Iris pigment epithelial cell (primary cell): ENCODE measurements at regions not wholly inside any gene's neighbourhood (a gene's known extent, or its start where the extent isn't known, plus 50 kb on each side); places are given as distances from the start of the nearest gene placed in this dataset.

Experiments used
- DNase-seq: peaks from one replicate; pipeline ENCODE4 v3.0.0-alpha.2; 2011; ENCODE audit warnings: low read depth

DNA sequence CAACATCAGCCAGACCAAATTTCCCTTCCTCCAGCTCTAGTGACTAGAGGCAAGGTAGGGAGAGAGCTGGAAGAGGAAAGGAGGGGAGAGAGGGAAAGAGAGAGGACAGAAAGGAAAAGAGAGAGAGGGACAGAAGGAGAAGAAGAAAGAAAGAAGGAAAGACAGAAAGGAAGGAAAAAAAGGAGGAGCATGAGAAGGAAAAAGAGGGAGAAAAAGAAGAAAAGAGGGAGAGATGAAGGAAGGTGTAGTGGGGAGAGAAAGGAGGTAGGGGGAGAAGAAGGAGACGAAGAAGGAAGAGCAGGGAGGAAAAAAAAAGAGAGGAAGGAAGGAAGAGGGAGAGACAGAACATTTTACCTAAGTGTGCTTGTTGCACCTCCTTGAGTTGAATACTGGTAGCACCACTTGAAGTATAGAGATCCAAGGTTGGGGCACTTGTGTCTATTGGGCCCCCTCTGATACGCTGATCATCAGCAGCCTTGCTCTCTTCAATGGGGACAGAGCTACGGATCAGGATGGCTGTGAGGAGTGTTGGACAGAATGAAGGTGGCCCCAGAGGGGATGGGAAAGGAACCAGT lies 232.5 kb downstream of the SUDS3 start:
- no peak for DNase-seq

GRCh38 chr12:118611295-118611694 lies 234.9 kb downstream of the SUDS3 start:
- no peak for DNase-seq

DNA sequence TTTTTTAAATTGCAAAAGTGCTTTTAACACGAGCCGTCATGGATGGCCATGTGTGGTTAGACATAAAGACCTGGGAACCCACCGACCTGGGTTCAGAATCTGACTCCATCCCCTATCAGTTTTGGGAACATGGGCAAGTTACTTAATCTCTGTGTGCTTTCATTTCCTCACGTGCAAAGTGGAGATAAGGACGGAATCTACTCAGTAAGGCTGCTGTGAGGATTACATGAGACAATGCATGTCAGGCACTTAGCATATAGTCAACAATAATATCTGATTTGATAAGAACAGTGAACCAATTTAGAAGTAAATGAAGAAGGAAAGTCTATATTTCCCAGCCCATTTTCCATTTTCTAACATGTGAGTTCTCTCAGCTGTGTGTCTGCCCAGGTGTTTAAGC lies 235.4 kb downstream of the SUDS3 start:
- DNase-seq, result no peak

- DNase-seq, result no peak
These were observed 241.5 kb downstream of the SUDS3 start for GRCh38 chr12:118617611-118618450.

DNA sequence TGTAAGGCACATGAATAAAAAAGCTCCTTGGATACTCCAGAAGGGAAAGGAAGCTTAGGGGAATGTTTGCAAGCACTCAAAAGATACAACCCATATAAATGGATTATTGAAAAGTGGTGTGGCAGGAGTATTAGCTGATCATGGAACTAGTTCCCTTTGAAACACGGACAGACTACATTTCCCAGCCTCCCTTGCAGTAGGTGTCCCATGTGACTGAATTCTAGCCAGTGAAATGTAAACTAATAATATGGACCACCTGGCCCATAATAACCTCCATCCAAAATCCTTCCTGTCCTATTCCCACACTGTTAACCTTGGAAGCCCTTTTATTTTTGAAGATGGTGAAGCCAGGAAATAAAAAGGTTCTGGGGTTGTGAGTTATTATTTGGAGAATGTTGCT lies 242.3 kb downstream of the SUDS3 start:
- DNase-seq, result no peak

GRCh38 chr12:118625050-118625675 lies 248.8 kb downstream of the SUDS3 start:
- DNase-seq, result no peak

DNA sequence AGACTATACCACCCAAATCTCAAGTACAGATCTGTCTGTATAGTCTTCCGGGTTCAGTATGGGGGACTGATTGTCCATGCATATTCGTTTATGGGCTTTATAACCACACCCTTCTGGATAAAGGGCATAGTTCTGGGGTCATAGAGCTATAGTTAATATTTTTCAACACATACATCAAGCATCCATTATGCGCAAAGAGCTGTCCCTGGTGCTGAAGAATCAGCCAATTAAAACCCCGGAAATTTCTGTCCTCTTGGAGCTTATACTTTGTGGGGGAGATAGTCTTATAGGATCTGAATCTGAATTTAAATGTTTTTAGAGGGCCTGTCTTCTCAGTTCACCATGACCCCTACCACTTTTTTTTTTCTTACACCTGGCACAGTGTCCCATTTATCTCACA lies 256.7 kb downstream of the SUDS3 start:
- DNase-seq, result no peak

GRCh38 chr12:118635276-118635675 lies 258.9 kb downstream of the SUDS3 start:
- DNase-seq, result no peak

DNA sequence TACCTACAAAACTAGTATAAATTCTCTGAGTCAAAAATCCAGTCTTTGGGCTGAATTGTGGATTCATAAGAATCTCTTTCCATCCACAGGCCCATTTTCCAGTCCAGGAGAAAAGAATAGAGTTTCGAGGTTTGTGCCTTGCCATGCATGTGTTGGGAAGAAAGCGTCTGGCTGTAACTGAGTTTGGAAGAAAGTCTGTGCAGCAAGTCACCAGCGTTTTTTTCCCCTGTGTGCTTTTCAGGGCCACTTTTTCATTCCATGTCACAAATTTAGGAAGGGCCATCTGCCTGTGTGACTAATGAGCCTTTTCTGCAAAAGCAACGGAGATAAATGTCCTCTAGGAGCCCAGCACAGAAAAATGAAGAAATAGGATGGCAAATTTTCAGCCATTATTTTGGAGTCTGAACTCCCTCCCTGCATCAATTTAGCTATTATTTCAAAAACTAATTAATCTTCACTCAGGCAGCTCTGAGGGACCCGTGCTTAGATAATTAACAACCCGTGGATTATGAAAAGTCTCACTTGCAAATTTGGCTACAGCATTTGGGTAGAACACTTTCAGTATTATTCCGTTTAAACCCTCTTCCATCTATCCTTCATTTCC lies 261.5 kb downstream of the SUDS3 start:
- DNase-seq, result no peak

- DNase-seq, result no peak
These were observed 264.9 kb downstream of the SUDS3 start for GRCh38 chr12:118641249-118641648.

DNA sequence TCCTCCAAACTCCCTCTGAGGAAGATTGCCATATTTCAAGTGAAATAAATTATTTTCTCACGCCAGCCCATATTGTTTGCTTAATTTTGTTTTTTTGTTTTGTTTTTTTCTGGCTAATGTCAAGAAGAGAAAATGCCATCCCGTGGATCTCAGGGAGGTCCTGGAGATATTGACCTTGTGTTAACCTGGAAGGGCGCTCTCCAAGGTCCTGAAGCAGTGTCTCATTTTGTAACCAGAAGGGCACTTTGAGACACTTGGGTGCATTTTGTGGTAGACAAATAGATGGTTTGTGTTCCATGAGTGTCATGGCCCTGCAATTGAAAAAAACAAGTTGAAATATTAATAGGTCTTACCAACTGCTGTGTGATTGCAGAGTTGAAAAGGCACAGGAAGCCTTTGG lies 268.9 kb downstream of the SUDS3 start:
- DNase-seq, result no peak

GRCh38 chr12:118649765-118650585 lies 273.6 kb downstream of the SUDS3 start:
- DNase-seq, result no peak

DNA sequence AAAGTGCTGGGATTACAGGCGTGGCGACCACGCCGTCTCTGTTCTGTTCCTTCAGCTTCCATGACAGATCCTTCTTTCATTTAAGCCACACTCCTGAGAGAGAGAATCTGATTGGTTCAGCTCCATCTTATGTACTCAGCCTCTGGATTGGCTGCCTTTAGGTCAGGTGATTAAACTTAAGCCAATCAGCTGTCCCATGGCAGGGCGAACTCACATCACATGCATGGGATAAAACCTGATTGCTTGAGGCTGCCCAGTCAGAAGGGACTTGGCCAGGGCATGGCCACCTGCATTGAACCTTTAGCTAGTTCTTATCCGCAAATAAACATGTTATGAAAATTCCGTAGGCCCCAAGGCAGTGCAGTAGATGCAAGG lies 274.2 kb downstream of the SUDS3 start:
- DNase-seq, result no peak

DNA sequence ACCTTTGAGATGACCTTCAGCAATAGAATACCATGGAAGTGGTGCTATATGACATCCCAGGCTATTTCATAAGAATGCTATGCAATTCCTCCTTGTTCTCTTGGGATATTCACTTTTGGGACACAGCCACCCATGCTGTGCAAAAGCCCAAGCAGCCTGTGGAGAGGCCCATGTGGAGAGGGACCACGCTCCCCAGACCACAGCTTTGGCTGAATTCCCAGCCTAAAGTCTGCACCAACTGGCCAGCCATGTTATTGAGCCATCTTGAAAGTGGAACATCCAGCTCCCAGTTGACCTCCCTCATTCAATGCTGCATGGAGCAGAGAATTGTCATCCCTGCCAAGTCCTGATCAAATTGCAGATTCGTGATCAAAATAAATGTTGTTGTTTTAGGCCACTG lies 275.1 kb downstream of the SUDS3 start:
- DNase-seq, result no peak

DNA sequence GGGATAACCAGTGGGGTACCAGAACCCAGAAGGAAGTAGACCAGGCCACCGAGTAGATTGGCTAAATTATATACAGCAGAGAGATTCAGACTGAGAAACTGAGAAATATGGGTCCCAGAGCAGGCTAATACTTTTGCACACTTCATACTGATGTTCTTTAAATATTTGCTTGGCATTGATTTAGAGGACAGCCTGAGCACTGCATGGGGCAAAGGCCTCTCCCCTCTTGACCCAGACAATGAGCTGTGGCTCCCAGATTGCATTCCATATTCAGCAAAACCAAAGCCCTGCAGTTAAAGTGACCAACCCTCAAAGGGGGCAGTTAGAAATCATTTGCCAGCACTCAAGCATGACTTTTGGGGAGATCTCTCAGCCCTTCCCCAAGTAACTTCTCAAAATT lies 279.2 kb downstream of the SUDS3 start:
- no peak for DNase-seq

- DNase-seq, result no peak
These were observed 300.9 kb upstream of the SRRM4 start for GRCh38 chr12:118680356-118680963.

- no peak for DNase-seq
These were observed 298.7 kb upstream of the SRRM4 start for GRCh38 chr12:118682656-118683055.

GRCh38 chr12:118685983-118686607 lies 295.2 kb upstream of the SRRM4 start:
- no peak for DNase-seq

DNA sequence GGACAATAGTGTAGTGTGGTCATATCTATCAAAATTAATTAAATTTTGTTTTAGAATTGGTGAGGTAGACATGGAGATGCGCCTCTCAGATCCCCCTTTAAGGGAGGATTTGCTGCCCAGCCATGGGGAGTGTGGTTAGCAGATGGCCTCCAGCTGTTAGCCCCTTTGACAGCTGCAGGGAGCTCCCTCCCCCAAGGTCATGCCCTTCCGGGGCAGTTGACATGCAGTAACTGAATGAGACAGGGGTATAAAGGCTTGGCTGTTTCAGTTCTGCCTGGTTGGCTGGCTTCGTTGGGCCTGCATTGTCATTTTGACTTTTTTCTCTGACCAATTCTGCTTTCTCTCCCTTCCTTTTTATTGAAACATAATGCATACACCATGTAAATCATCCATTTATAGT lies 291.5 kb upstream of the SRRM4 start:
- DNase-seq, result no peak

DNA sequence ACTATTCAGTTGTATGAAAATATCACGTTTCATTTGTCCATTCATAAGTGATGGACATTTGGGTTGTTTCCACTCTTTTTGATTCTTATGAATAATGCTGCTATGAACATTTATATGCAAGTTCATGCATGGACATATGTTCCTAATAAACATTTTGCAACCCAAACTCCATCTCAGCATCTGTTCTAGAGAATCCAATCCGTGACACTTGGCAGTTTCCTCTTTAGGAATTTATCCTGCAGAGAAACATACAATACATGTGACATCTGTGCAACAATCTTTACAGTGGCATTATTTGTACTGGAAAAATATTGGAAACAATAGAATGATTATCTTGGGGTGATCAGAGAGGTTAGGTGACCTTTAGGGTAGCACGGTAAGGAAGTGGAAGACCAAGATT lies 290.8 kb upstream of the SRRM4 start:
- no peak for DNase-seq

DNA sequence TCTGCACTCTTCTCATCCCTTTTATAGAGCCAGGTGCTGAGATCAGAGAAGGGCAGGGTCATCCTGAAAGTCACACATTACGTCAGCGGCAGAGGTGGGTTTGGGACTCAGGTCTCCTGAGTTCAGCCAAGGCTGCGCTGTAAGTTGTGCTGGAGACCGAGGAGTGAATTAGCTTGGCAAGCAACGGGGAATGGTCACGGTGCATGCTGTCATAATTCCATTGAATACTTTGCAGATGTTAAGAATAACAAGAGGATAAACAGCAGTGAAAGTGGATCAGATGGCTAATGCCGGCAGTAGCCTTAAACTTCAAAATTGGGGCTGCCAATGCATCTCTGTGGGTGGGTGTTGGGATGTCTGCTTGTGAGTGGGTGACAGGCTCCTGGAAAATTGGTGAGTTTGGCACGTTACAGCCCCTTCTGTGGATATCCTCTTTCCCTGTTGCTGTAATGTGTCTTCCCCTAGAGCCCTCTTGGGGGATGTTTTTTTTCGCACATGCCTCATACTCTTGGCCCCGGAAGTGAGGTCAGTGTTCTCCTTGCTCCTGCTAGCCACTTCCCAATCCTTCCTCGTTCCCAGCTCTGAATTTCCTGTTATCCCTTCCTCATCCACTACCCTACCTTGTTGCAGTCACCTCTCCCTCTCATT lies 287.1 kb upstream of the SRRM4 start:
- DNase-seq, result no peak
